ENCODE measurements at regions not wholly inside any gene's neighbourhood (a gene's known extent, or its start where the extent isn't known, plus 50 kb on each side); places are given as distances from the start of the nearest gene placed in this dataset.
A peak's percentile ranks its signal among the peaks of the same experiment; 100 is the strongest.

- DNase-seq = no peak
- no peak for TF ChIP-seq CTCF (IDR thresholded peaks at IDR 0.05)
- TF ChIP-seq POLR2A (IDR thresholded peaks at IDR 0.05) = no peak
- peak overlapping the region in 1 of 4 donors; percentile 10 for H3K27ac ChIP-seq
- H3K36me3 ChIP-seq = no peaks in the 10 kb centered on the region
- intact Hi-C loops (cut with DNase I) = no loop called here
- no peaks in the 10 kb centered on the region for H3K27me3 ChIP-seq
- H3K4me1 ChIP-seq = peaks cover 0 to 9% (median 0%) of the 10 kb centered on the region in 3 donors
- 83 to 88% methylated on average over 34 to 40 of the region's 46 CpGs for WGBS, 2 donors
- no peak overlapping the region for H3K4me3 ChIP-seq
- peaks cover 0 to 5% (median 0%) of the 10 kb centered on the region in 3 donors for H3K9me3 ChIP-seq
Observed at GRCh38 chr10:3398825-3399646, 226.5 kb upstream of the PITRM1 start.

- WGBS, 2 donors = 88 to 91% methylated on average over 15 to 20 of the region's 23 CpGs
- H3K27me3 ChIP-seq = no peaks in the 10 kb centered on the region
- no peak overlapping the region for H3K4me3 ChIP-seq
- DNase-seq = no peak
- intact Hi-C loops (cut with DNase I) = no loop called here
- H3K36me3 ChIP-seq = no peaks in the 10 kb centered on the region
- H3K4me1 ChIP-seq = peaks cover 0 to 9% (median 0%) of the 10 kb centered on the region in 3 donors
- H3K27ac ChIP-seq = no peak overlapping the region
- no peak for TF ChIP-seq POLR2A (IDR thresholded peaks at IDR 0.05)
- no peak for TF ChIP-seq CTCF (IDR thresholded peaks at IDR 0.05)
- H3K9me3 ChIP-seq = peaks cover 0 to 5% (median 0%) of the 10 kb centered on the region in 3 donors
Observed at GRCh38 chr10:3397846-3398245, 225.3 kb upstream of the PITRM1 start.

GRCh38 chr10:3397231-3397630, 224.6 kb upstream of the PITRM1 start:
- Histone ChIP-seq H3K4me1 (peaks cover 0 to 9% (median 0%) of the 10 kb centered on the region in 3 donors), H3K4me3 (no peak overlapping the region), H3K27me3 (no peaks in the 10 kb centered on the region), H3K9me3 (peaks cover 0 to 5% (median 0%) of the 10 kb centered on the region in 3 donors), H3K36me3 (no peaks in the 10 kb centered on the region), H3K27ac (no peak overlapping the region)
- WGBS, 2 donors = 64 to 75% methylated on average over 4 of the region's 4 CpGs
- TF ChIP-seq POLR2A (IDR thresholded peaks at IDR 0.05) (no peak), CTCF (IDR thresholded peaks at IDR 0.05) (no peak)
- intact Hi-C loops (cut with DNase I) = no loop called here
- DNase-seq = no peak

- TF ChIP-seq CTCF (IDR thresholded peaks at IDR 0.05) (no peak), POLR2A (IDR thresholded peaks at IDR 0.05) (no peak)
- 47 to 93% methylated on average over 3 to 9 of the region's 10 CpGs for WGBS, 2 donors
- Histone ChIP-seq H3K27me3 (no peaks in the 10 kb centered on the region), H3K36me3 (no peaks in the 10 kb centered on the region), H3K9me3 (peaks cover 0 to 5% (median 0%) of the 10 kb centered on the region in 3 donors), H3K4me3 (no peak overlapping the region), H3K27ac (no peak overlapping the region), H3K4me1 (peaks cover 0 to 9% (median 0%) of the 10 kb centered on the region in 3 donors)
- intact Hi-C loops (cut with DNase I) = no loop called here
- DNase-seq = no peak
Observed at GRCh38 chr10:3396116-3396515, 223.5 kb upstream of the PITRM1 start.

- Histone ChIP-seq H3K27me3 (no peaks in the 10 kb centered on the region), H3K4me3 (no peak overlapping the region), H3K36me3 (no peaks in the 10 kb centered on the region), H3K27ac (no peak overlapping the region), H3K9me3 (peaks cover 0 to 5% (median 0%) of the 10 kb centered on the region in 3 donors), H3K4me1 (peaks cover 0 to 9% (median 0%) of the 10 kb centered on the region in 3 donors)
- TF ChIP-seq CTCF (IDR thresholded peaks at IDR 0.05) = no peak
- no peak for TF ChIP-seq POLR2A (IDR thresholded peaks at IDR 0.05)
- intact Hi-C loops (cut with DNase I) = no loop called here
- WGBS, 2 donors = 67 to 69% methylated on average over 6 of the region's 6 CpGs
- DNase-seq = no peak
Observed at GRCh38 chr10:3395458-3395861, 222.9 kb upstream of the PITRM1 start.
